Prostate gland (tissue), 2 donors: ENCODE measurements at regions not wholly inside any gene's neighbourhood (a gene's known extent, or its start where the extent isn't known, plus 50 kb on each side); places are given as distances from the start of the nearest gene placed in this dataset.

Experiments
- DNase-seq: peaks from one replicate; pipeline ENCODE4 v3.0.0-alpha.2; 2019; ENCODE audit warnings: low spot score
- H3K27ac ChIP-seq, 2 donors: fragments of 200-600 bp; sonication (generic); 2 replicates each; pipeline ENCODE4 v1.5.1; 2017 to 2019
- H3K27me3 ChIP-seq: fragments of 200-600 bp; sonication (generic); replicated peaks from 2 replicates; pipeline ENCODE4 v1.5.1; 2019; ENCODE audit not compliant: insufficient read depth
- H3K36me3 ChIP-seq, 2 donors: fragments of 200-600 bp; sonication (generic); 1 replicate in 1 of 2; 2 replicates in 1 of 2; pipeline versions ENCODE4 v1.5.1 to v1.8.1; 2017 to 2019
- H3K4me1 ChIP-seq: fragments of 200-600 bp; sonication (generic); replicated peaks from 2 replicates; pipeline ENCODE4 v1.5.1; 2019
- H3K4me3 ChIP-seq, 2 donors: fragments of 200-600 bp; sonication (generic); 2 replicates each; pipeline ENCODE4 v1.5.1; 2017 to 2019
- H3K9me3 ChIP-seq: fragments of 200-600 bp; sonication (generic); 2 replicates; pipeline ENCODE4 v1.5.1; 2017
- CTCF ChIP-seq, 4 experiments: fragments of 200-600 bp in 2 of 4; fragments of 450-650 bp in 2 of 4; sonication (generic) in 2 of 4; IDR thresholded peaks; 1 replicate in 3 of 4; 2 replicates in 1 of 4; pipeline ENCODE4 v1.5.1; 2016 to 2019; ENCODE audit warnings: antibody characterized with exemption in 4 of 4, mild to moderate bottlenecking in 2 of 4, moderate library complexity in 2 of 4
- POLR2A ChIP-seq: fragments of 450-650 bp; IDR thresholded peaks from one replicate; pipeline ENCODE4 v1.6.1; 2016; ENCODE audit warnings: antibody characterized with exemption, mild to moderate bottlenecking
- POLR2AphosphoS5 ChIP-seq: sonication (generic); formaldehyde crosslinking; IDR thresholded peaks from one replicate; pipeline ENCODE4 v1.6.1; 2017; ENCODE audit warnings: antibody characterized with exemption
- WGBS: methylation state at CpG from one replicate; pipeline ENCODE4 v1.1.5; 2018; 5-methylcytosine and 5-hydroxymethylcytosine counted together
- intact Hi-C: fragments of 100-400 bp; cut with DNase I; formaldehyde crosslinking; loops from one replicate; pipeline ENCODE4 v1.14.2; 2022

- intact Hi-C loops, result no loop called here
- Histone ChIP-seq H3K4me3 (no peak overlapping the region), H3K36me3 (no peaks in the 10 kb centered on the region), H3K9me3 (no peaks in the 10 kb centered on the region), H3K27ac (no peak overlapping the region), H3K4me1 (no peaks in the 10 kb centered on the region), H3K27me3 (no peaks in the 10 kb centered on the region)
- no peak for TF ChIP-seq CTCF (IDR thresholded peaks at IDR 0.05)
- no peak for TF ChIP-seq POLR2A
- no peak for TF ChIP-seq POLR2AphosphoS5
- 56% methylated on average over 22 of the region's 23 CpGs for WGBS
- DNase-seq, result no peak
These were observed 159.1 kb downstream of the OLFM1 start for GRCh38 chr9:135246248-135247205.

GRCh38 chr9:135247227-135247930 is 159.9 kb downstream of the OLFM1 start:
- intact Hi-C loops, result no loop called here
- H3K27ac ChIP-seq, result no peak overlapping the region
- TF ChIP-seq POLR2A (no peak), POLR2AphosphoS5 (peak; percentile 60)
- 61% methylated on average over 24 of the region's 27 CpGs for WGBS
- no peaks in the 10 kb centered on the region for H3K36me3 ChIP-seq
- peak; percentile 64 for DNase-seq
- H3K27me3 ChIP-seq, result no peaks in the 10 kb centered on the region
- H3K4me3 ChIP-seq, result no peak overlapping the region
- no peaks in the 10 kb centered on the region for H3K4me1 ChIP-seq
- H3K9me3 ChIP-seq, result no peaks in the 10 kb centered on the region

- intact Hi-C loops, result no loop called here
- H3K4me3 ChIP-seq, result no peak overlapping the region
- H3K4me1 ChIP-seq, result no peaks in the 10 kb centered on the region
- no peaks in the 10 kb centered on the region for H3K27me3 ChIP-seq
- H3K36me3 ChIP-seq, result no peaks in the 10 kb centered on the region
- 68% methylated on average over 8 of the region's 8 CpGs for WGBS
- H3K27ac ChIP-seq, result no peak overlapping the region
- H3K9me3 ChIP-seq, result no peaks in the 10 kb centered on the region
- DNase-seq, result no peak
- TF ChIP-seq POLR2A, result no peak
- TF ChIP-seq CTCF (IDR thresholded peaks at IDR 0.05), result no peak
- no peak for TF ChIP-seq POLR2AphosphoS5
These were observed 160.6 kb downstream of the OLFM1 start for GRCh38 chr9:135248111-135248510.

- intact Hi-C loops, result no loop called here
- no peaks in the 10 kb centered on the region for H3K9me3 ChIP-seq
- WGBS, result 96% methylated on average over 12 of the region's 12 CpGs
- H3K4me3 ChIP-seq, result no peak overlapping the region
- H3K4me1 ChIP-seq, result no peaks in the 10 kb centered on the region
- no peaks in the 10 kb centered on the region for H3K27me3 ChIP-seq
- DNase-seq, result no peak
- TF ChIP-seq POLR2A (no peak), CTCF (IDR thresholded peaks at IDR 0.05) (no peak), POLR2AphosphoS5 (no peak)
- no peak overlapping the region for H3K27ac ChIP-seq
- H3K36me3 ChIP-seq, result no peaks in the 10 kb centered on the region
These were observed 161.3 kb downstream of the OLFM1 start for GRCh38 chr9:135248721-135249120.

- H3K4me3 ChIP-seq, result no peak overlapping the region
- intact Hi-C loops, result no loop called here
- no peaks in the 10 kb centered on the region for H3K9me3 ChIP-seq
- 91% methylated on average over 9 of the region's 9 CpGs for WGBS
- no peaks in the 10 kb centered on the region for H3K36me3 ChIP-seq
- TF ChIP-seq CTCF (IDR thresholded peaks at IDR 0.05) (no peak), POLR2A (no peak), POLR2AphosphoS5 (no peak)
- H3K4me1 ChIP-seq, result no peaks in the 10 kb centered on the region
- no peak for DNase-seq
- H3K27ac ChIP-seq, result no peak overlapping the region
- H3K27me3 ChIP-seq, result no peaks in the 10 kb centered on the region
These were observed 161.7 kb downstream of the OLFM1 start for GRCh38 chr9:135249191-135249590.
